ENCODE measurements at regions not wholly inside any gene's neighbourhood (a gene's known extent, or its start where the extent isn't known, plus 50 kb on each side); places are given as distances from the start of the nearest gene placed in this dataset.

GRCh38 chr13:40153516-40153915 lies 498.1 kb downstream of the COG6 start (continued):
- TF ChIP-seq ZNF462 (CRISPR knock-in tag; IDR thresholded peaks at IDR 0.05): no peak

DNA sequence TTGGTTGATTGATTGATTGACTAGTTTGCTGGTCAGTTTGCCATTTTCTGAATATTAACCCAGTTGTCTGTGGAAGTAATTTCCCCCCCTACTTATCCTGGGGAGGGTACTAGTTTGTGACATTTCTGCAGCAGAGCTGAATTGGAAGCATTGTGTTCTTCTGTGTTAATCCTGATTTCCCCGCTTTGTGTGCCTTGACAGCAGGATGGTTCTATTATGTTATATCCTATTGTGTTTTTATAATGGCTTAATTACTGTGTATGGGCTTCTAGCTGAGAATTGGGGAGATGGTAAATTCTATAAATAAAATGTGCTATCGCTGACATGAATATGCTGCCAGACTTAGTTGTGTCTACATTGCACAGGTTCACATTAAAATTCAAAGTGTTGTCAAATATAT lies 499.7 kb downstream of the COG6 start:
- no peaks in the 10 kb centered on the region for H3K4me1 ChIP-seq (ENCODE audit: insufficient read depth)
- Mint-ChIP-seq H3K36me3 (ENCODE audit: low read depth) (no peaks in the 10 kb centered on the region), H3K27me3 (ENCODE audit: insufficient read depth, low read depth, poor library complexity) (no peaks in the 10 kb centered on the region), H3K27ac (no peak overlapping the region), H3K9me3 (no peaks in the 10 kb centered on the region), H3K4me1 (peaks cover 6% of the 10 kb centered on the region; the same call in 2 of the 3 replicates), H3K4me3 (no peak overlapping the region)
- ATAC-seq (no peak), DNase-seq (ENCODE audit: low spot score) (no peak)
- no peaks in the 10 kb centered on the region for H3K36me3 ChIP-seq (ENCODE audit: insufficient read depth)
- no peaks in the 10 kb centered on the region for H3F3A ChIP-seq (replicated peaks; ENCODE audit: low read depth)
- H3K4me3 ChIP-seq: no peak overlapping the region
- H3K4me2 ChIP-seq: no peak overlapping the region
- no peaks in the 10 kb centered on the region for H3K27me3 ChIP-seq (ENCODE audit: insufficient read depth)
- no peaks in the 10 kb centered on the region for H4K20me1 ChIP-seq (replicated peaks; ENCODE audit: insufficient read depth)
- peaks cover 14% of the 10 kb centered on the region; the same call in 1 of the 2 replicates for H3K9me2 ChIP-seq (ENCODE audit: insufficient read depth)
- H3K79me2 ChIP-seq (replicated peaks; ENCODE audit: insufficient read depth): no peaks in the 10 kb centered on the region
- no peak overlapping the region for H2AFZ ChIP-seq
- H3K27ac ChIP-seq (ENCODE audit: low read depth): no peak overlapping the region
- no peak for TF ChIP-seq CTCF (conservative IDR thresholded peaks at IDR 0.05; ENCODE audit: low read depth in 2 of 2)
- TF ChIP-seq CREB1 (CRISPR knock-in tag; IDR thresholded peaks at IDR 0.05; ENCODE audit: low read depth): no peak
- no peak for TF ChIP-seq NANOG (IDR thresholded peaks at IDR 0.05; ENCODE audit: borderline replicate concordance)
- no peak for TF ChIP-seq ETS1 (IDR thresholded peaks at IDR 0.05)
- TF ChIP-seq ZNF462 (CRISPR knock-in tag; IDR thresholded peaks at IDR 0.05): no peak
- TF ChIP-seq POLR2AphosphoS5 (IDR thresholded peaks at IDR 0.05; ENCODE audit: low read depth): no peak

All from GM23338 (cell line).